ENCODE measurements at regions not wholly inside any gene's neighbourhood (a gene's known extent, or its start where the extent isn't known, plus 50 kb on each side); places are given as distances from the start of the nearest gene placed in this dataset.
"Not testable (repeated sequence)": the region's sequence is repeated elsewhere in the genome, so short reads cannot be mapped to it uniquely, and the experiment has no call there.

GRCh38 chr6:1445650-1446330 is 56.4 kb downstream of the FOXF2 start:
- no peak for DNase-seq

- DNase-seq = no peak
Measured at GRCh38 chr6:1449896-1450295, 60.5 kb downstream of the FOXF2 start.

GRCh38 chr6:1453024-1453423 is 63.6 kb downstream of the FOXF2 start:
- no peak for DNase-seq

GRCh38 chr6:1456816-1457215 is 67.4 kb downstream of the FOXF2 start:
- DNase-seq = not testable (repeated sequence)

- DNase-seq = no peak
Measured at GRCh38 chr6:1461207-1461606, 71.8 kb downstream of the FOXF2 start.

- DNase-seq = no peak
Measured at GRCh38 chr6:1461736-1462135, 72.4 kb downstream of the FOXF2 start.

- DNase-seq = no peak
Measured at GRCh38 chr6:1463275-1463674, 73.9 kb downstream of the FOXF2 start.

- no peak for DNase-seq
Measured at GRCh38 chr6:1463751-1464426, 74.5 kb downstream of the FOXF2 start.

GRCh38 chr6:1464781-1465370 is 75.5 kb downstream of the FOXF2 start:
- DNase-seq = peak in 1 of 2 experiments; percentile 36

GRCh38 chr6:1468126-1468525 is 78.8 kb downstream of the FOXF2 start:
- DNase-seq = no peak

- DNase-seq = no peak
Measured at GRCh38 chr6:1470040-1470439, 80.7 kb downstream of the FOXF2 start.

GRCh38 chr6:1472643-1473042 is 83.3 kb downstream of the FOXF2 start:
- DNase-seq = no peak

GRCh38 chr6:1473166-1473565 is 83.8 kb downstream of the FOXF2 start:
- no peak for DNase-seq

- no peak for DNase-seq
Measured at GRCh38 chr6:1473598-1473997, 84.2 kb downstream of the FOXF2 start.

- DNase-seq = no peak
Measured at GRCh38 chr6:1474205-1474604, 84.8 kb downstream of the FOXF2 start.

GRCh38 chr6:1475174-1475573 is 85.8 kb downstream of the FOXF2 start:
- no peak for DNase-seq

GRCh38 chr6:1477432-1478090 is 88.2 kb downstream of the FOXF2 start:
- DNase-seq = peak; percentile 67 to 80

- DNase-seq = not testable (repeated sequence)
Measured at GRCh38 chr6:1478163-1478826, 88.9 kb downstream of the FOXF2 start.

GRCh38 chr6:1479095-1479494 is 89.7 kb downstream of the FOXF2 start:
- peak in 1 of 2 experiments; percentile 9 for DNase-seq

- no peak for DNase-seq
Measured at GRCh38 chr6:1479601-1480221, 90.3 kb downstream of the FOXF2 start.

- no peak for DNase-seq
Measured at GRCh38 chr6:1481286-1481685, 91.9 kb downstream of the FOXF2 start.

- DNase-seq = no peak
Measured at GRCh38 chr6:1482381-1483166, 93.2 kb downstream of the FOXF2 start.
